ENCODE measurements at regions not wholly inside any gene's neighbourhood (a gene's known extent, or its start where the extent isn't known, plus 50 kb on each side); places are given as distances from the start of the nearest gene placed in this dataset.

GRCh38 chr2:21449881-21450280, 326.1 kb downstream of the TDRD15 start:
- Histone ChIP-seq H3K4me3 (ENCODE audit: low read length) (no peak overlapping the region), H3K36me3 (ENCODE audit: control insufficient read depth, insufficient read depth, low read length) (no peaks in the 10 kb centered on the region), H3K9ac (ENCODE audit: low read length) (no peak overlapping the region), H3K27ac (ENCODE audit: low read depth, low read length) (no peak overlapping the region), H3K27me3 (ENCODE audit: control insufficient read depth, insufficient read depth, low read length) (no peaks in the 10 kb centered on the region), H3K4me1 (ENCODE audit: control insufficient read depth, insufficient read depth, low read length) (no peaks in the 10 kb centered on the region)

GRCh38 chr2:21451403-21451802, 327.6 kb downstream of the TDRD15 start:
- no peaks in the 10 kb centered on the region for H3K36me3 ChIP-seq (ENCODE audit: control insufficient read depth, insufficient read depth, low read length)
- no peak overlapping the region for H3K4me3 ChIP-seq (ENCODE audit: low read length)
- H3K9ac ChIP-seq (ENCODE audit: low read length), result no peak overlapping the region
- H3K27me3 ChIP-seq (ENCODE audit: control insufficient read depth, insufficient read depth, low read length), result no peaks in the 10 kb centered on the region
- no peak overlapping the region for H3K27ac ChIP-seq (ENCODE audit: low read depth, low read length)
- no peaks in the 10 kb centered on the region for H3K4me1 ChIP-seq (ENCODE audit: control insufficient read depth, insufficient read depth, low read length)

GRCh38 chr2:21452263-21452662, 328.5 kb downstream of the TDRD15 start:
- Histone ChIP-seq H3K9ac (ENCODE audit: low read length) (no peak overlapping the region), H3K27ac (ENCODE audit: low read depth, low read length) (no peak overlapping the region)

GRCh38 chr2:21452678-21453077, 328.9 kb downstream of the TDRD15 start:
- H3K27ac ChIP-seq (ENCODE audit: low read depth, low read length), result no peak overlapping the region
- no peaks in the 10 kb centered on the region for H3K27me3 ChIP-seq (ENCODE audit: control insufficient read depth, insufficient read depth, low read length)
- H3K4me1 ChIP-seq (ENCODE audit: control insufficient read depth, insufficient read depth, low read length), result no peaks in the 10 kb centered on the region
- no peak overlapping the region for H3K4me3 ChIP-seq (ENCODE audit: low read length)
- H3K9ac ChIP-seq (ENCODE audit: low read length), result no peak overlapping the region
- no peaks in the 10 kb centered on the region for H3K36me3 ChIP-seq (ENCODE audit: control insufficient read depth, insufficient read depth, low read length)

More at GRCh38 chr2:21452263-21452662, 328.5 kb downstream of the TDRD15 start:
- H3K36me3 ChIP-seq (ENCODE audit: control insufficient read depth, insufficient read depth, low read length), result no peaks in the 10 kb centered on the region
- H3K4me1 ChIP-seq (ENCODE audit: control insufficient read depth, insufficient read depth, low read length), result no peaks in the 10 kb centered on the region
- no peaks in the 10 kb centered on the region for H3K27me3 ChIP-seq (ENCODE audit: control insufficient read depth, insufficient read depth, low read length)
- no peak overlapping the region for H3K4me3 ChIP-seq (ENCODE audit: low read length)

GRCh38 chr2:21453723-21454450, 330.1 kb downstream of the TDRD15 start:
- H3K4me3 ChIP-seq (ENCODE audit: low read length), result no peak overlapping the region
- H3K4me1 ChIP-seq (ENCODE audit: control insufficient read depth, insufficient read depth, low read length), result no peaks in the 10 kb centered on the region
- H3K27ac ChIP-seq (ENCODE audit: low read depth, low read length), result no peak overlapping the region

GRCh38 chr2:21454839-21455238, 331.1 kb downstream of the TDRD15 start:
- no peaks in the 10 kb centered on the region for H3K27me3 ChIP-seq (ENCODE audit: control insufficient read depth, insufficient read depth, low read length)
- H3K36me3 ChIP-seq (ENCODE audit: control insufficient read depth, insufficient read depth, low read length), result no peaks in the 10 kb centered on the region
- H3K4me1 ChIP-seq (ENCODE audit: control insufficient read depth, insufficient read depth, low read length), result no peaks in the 10 kb centered on the region
- no peak overlapping the region for H3K4me3 ChIP-seq (ENCODE audit: low read length)
- H3K9ac ChIP-seq (ENCODE audit: low read length), result no peak overlapping the region
- no peak overlapping the region for H3K27ac ChIP-seq (ENCODE audit: low read depth, low read length)

More at GRCh38 chr2:21453723-21454450, 330.1 kb downstream of the TDRD15 start:
- no peak overlapping the region for H3K9ac ChIP-seq (ENCODE audit: low read length)
- no peaks in the 10 kb centered on the region for H3K27me3 ChIP-seq (ENCODE audit: control insufficient read depth, insufficient read depth, low read length)
- H3K36me3 ChIP-seq (ENCODE audit: control insufficient read depth, insufficient read depth, low read length), result no peaks in the 10 kb centered on the region

- no peaks in the 10 kb centered on the region for H3K27me3 ChIP-seq (ENCODE audit: control insufficient read depth, insufficient read depth, low read length)
- peaks cover 7% of the 10 kb centered on the region for H3K4me1 ChIP-seq (ENCODE audit: control insufficient read depth, insufficient read depth, low read length)
- no peaks in the 10 kb centered on the region for H3K36me3 ChIP-seq (ENCODE audit: control insufficient read depth, insufficient read depth, low read length)
- H3K9ac ChIP-seq (ENCODE audit: low read length), result no peak overlapping the region
- H3K4me3 ChIP-seq (ENCODE audit: low read length), result no peak overlapping the region
- no peak overlapping the region for H3K27ac ChIP-seq (ENCODE audit: low read depth, low read length)
These were observed 338.0 kb downstream of the TDRD15 start for GRCh38 chr2:21461754-21462240.

- Histone ChIP-seq H3K4me3 (ENCODE audit: low read length) (no peak overlapping the region), H3K4me1 (ENCODE audit: control insufficient read depth, insufficient read depth, low read length) (peaks cover 12% of the 10 kb centered on the region), H3K36me3 (ENCODE audit: control insufficient read depth, insufficient read depth, low read length) (no peaks in the 10 kb centered on the region), H3K27ac (ENCODE audit: low read depth, low read length) (no peak overlapping the region), H3K27me3 (ENCODE audit: control insufficient read depth, insufficient read depth, low read length) (no peaks in the 10 kb centered on the region), H3K9ac (ENCODE audit: low read length) (no peak overlapping the region)
These were observed 342.7 kb downstream of the TDRD15 start for GRCh38 chr2:21466341-21466927.

- H3K36me3 ChIP-seq (ENCODE audit: control insufficient read depth, insufficient read depth, low read length), result no peaks in the 10 kb centered on the region
- no peak overlapping the region for H3K4me3 ChIP-seq (ENCODE audit: low read length)
- no peak overlapping the region for H3K9ac ChIP-seq (ENCODE audit: low read length)
- no peak overlapping the region for H3K27ac ChIP-seq (ENCODE audit: low read depth, low read length)
- H3K4me1 ChIP-seq (ENCODE audit: control insufficient read depth, insufficient read depth, low read length), result peaks cover 12% of the 10 kb centered on the region
- H3K27me3 ChIP-seq (ENCODE audit: control insufficient read depth, insufficient read depth, low read length), result no peaks in the 10 kb centered on the region
These were observed 343.6 kb downstream of the TDRD15 start for GRCh38 chr2:21467280-21467818.

GRCh38 chr2:21467910-21468309, 344.1 kb downstream of the TDRD15 start:
- no peaks in the 10 kb centered on the region for H3K27me3 ChIP-seq (ENCODE audit: control insufficient read depth, insufficient read depth, low read length)
- peaks cover 9% of the 10 kb centered on the region for H3K4me1 ChIP-seq (ENCODE audit: control insufficient read depth, insufficient read depth, low read length)
- H3K4me3 ChIP-seq (ENCODE audit: low read length), result no peak overlapping the region
- H3K9ac ChIP-seq (ENCODE audit: low read length), result no peak overlapping the region
- no peaks in the 10 kb centered on the region for H3K36me3 ChIP-seq (ENCODE audit: control insufficient read depth, insufficient read depth, low read length)
- H3K27ac ChIP-seq (ENCODE audit: low read depth, low read length), result no peak overlapping the region

- no peaks in the 10 kb centered on the region for H3K36me3 ChIP-seq (ENCODE audit: control insufficient read depth, insufficient read depth, low read length)
- H3K4me3 ChIP-seq (ENCODE audit: low read length), result no peak overlapping the region
- H3K27me3 ChIP-seq (ENCODE audit: control insufficient read depth, insufficient read depth, low read length), result no peaks in the 10 kb centered on the region
- no peak overlapping the region for H3K27ac ChIP-seq (ENCODE audit: low read depth, low read length)
- no peak overlapping the region for H3K9ac ChIP-seq (ENCODE audit: low read length)
- peaks cover 8% of the 10 kb centered on the region for H3K4me1 ChIP-seq (ENCODE audit: control insufficient read depth, insufficient read depth, low read length)
These were observed 344.9 kb downstream of the TDRD15 start for GRCh38 chr2:21468624-21469023.

- no peaks in the 10 kb centered on the region for H3K36me3 ChIP-seq (ENCODE audit: control insufficient read depth, insufficient read depth, low read length)
- no peak overlapping the region for H3K27ac ChIP-seq (ENCODE audit: low read depth, low read length)
- H3K27me3 ChIP-seq (ENCODE audit: control insufficient read depth, insufficient read depth, low read length), result no peaks in the 10 kb centered on the region
- H3K4me1 ChIP-seq (ENCODE audit: control insufficient read depth, insufficient read depth, low read length), result peaks cover 5% of the 10 kb centered on the region
- no peak overlapping the region for H3K9ac ChIP-seq (ENCODE audit: low read length)
- no peak overlapping the region for H3K4me3 ChIP-seq (ENCODE audit: low read length)
These were observed 345.4 kb downstream of the TDRD15 start for GRCh38 chr2:21469158-21469557.

Measured in rectal smooth muscle tissue (tissue), 1 donor.